Neural cell (in vitro differentiated cells): ENCODE measurements at regions not wholly inside any gene's neighbourhood (a gene's known extent, or its start where the extent isn't known, plus 50 kb on each side); places are given as distances from the start of the nearest gene placed in this dataset.

Source experiments
- H2AFZ ChIP-seq: fragments of 200-600, 300-800 bp; sonication (generic), shearing (Covaris generic); 2 replicates; pipeline ENCODE4 v1.6.0; 2014; ENCODE audit warnings: low read depth, mild to moderate bottlenecking, antibody characterized with exemption, low read length, moderate library complexity
- H3F3A ChIP-seq: fragments of 200-600 bp; shearing (Covaris generic); 2 replicates; pipeline ENCODE4 v1.6.1; 2016; ENCODE audit warnings: mild to moderate bottlenecking, moderate library complexity, mixed read lengths, antibody characterized with exemption, low read length; ENCODE audit not compliant: insufficient read depth, poor library complexity, severe bottlenecking
- H3K27ac ChIP-seq: fragments of 200-600, 300-800 bp; sonication (generic), shearing (Covaris generic); 2 replicates; pipeline ENCODE4 v1.5.1; 2014; ENCODE audit warnings: mild to moderate bottlenecking, low read length, moderate library complexity
- H3K27me3 ChIP-seq: fragments of 300-800, 200-600 bp; sonication (generic), shearing (Covaris generic); 2 replicates; pipeline ENCODE4 v1.6.0; 2014; ENCODE audit warnings: mild to moderate bottlenecking, low read depth, low read length, moderate library complexity; ENCODE audit not compliant: insufficient read depth
- H3K36me3 ChIP-seq: fragments of 300-800, 200-600 bp; sonication (generic), shearing (Covaris generic); 2 replicates; pipeline ENCODE4 v1.5.1; 2014; ENCODE audit warnings: mild to moderate bottlenecking, antibody characterized with exemption, low read length, moderate library complexity; ENCODE audit not compliant: insufficient read depth
- H3K4me2 ChIP-seq: fragments of 300-800, 200-600 bp; sonication (generic), shearing (Covaris generic); 2 replicates; pipeline ENCODE4 v1.6.0; 2014; ENCODE audit warnings: mild to moderate bottlenecking, low read length
- H3K4me3 ChIP-seq: fragments of 300-800, 200-600 bp; sonication (generic), shearing (Covaris generic); 2 replicates; pipeline ENCODE4 v1.5.1; 2014; ENCODE audit warnings: mild to moderate bottlenecking, low read length, moderate library complexity
- H3K79me2 ChIP-seq: fragments of 200-600 bp; shearing (Covaris generic); replicated peaks from 2 replicates; pipeline ENCODE4 v1.6.0; 2014; ENCODE audit warnings: mild to moderate bottlenecking, low read length, moderate library complexity; ENCODE audit not compliant: insufficient read depth
- H3K9ac ChIP-seq: fragments of 300-800, 200-600 bp; sonication (generic), shearing (Covaris generic); 2 replicates; pipeline ENCODE4 v1.6.1; 2016; ENCODE audit warnings: mild to moderate bottlenecking, low read length, mixed read lengths
- H3K9me2 ChIP-seq: fragments of 200-600 bp; shearing (Covaris generic); 2 replicates; pipeline ENCODE4 v1.6.1; 2016; ENCODE audit warnings: mild to moderate bottlenecking, low read length, mixed read lengths; ENCODE audit not compliant: insufficient read depth
- H3K9me3 ChIP-seq: fragments of 200-600, 300-800 bp; sonication (generic), shearing (Covaris generic); 2 replicates; pipeline ENCODE4 v1.6.1; 2016; ENCODE audit warnings: mild to moderate bottlenecking, mixed run types, low read length, moderate library complexity, mixed read lengths
- H4K20me1 ChIP-seq: fragments of 200-600 bp; shearing (Covaris generic); 2 replicates; pipeline ENCODE4 v1.6.1; 2016; ENCODE audit warnings: mild to moderate bottlenecking, mixed run types; ENCODE audit not compliant: insufficient read depth
- EP300 ChIP-seq: fragments of 450-650 bp; conservative IDR thresholded peaks from 2 replicates; pipeline ENCODE4 v1.6.1; 2014; ENCODE audit warnings: antibody characterized with exemption, mild to moderate bottlenecking, moderate library complexity; ENCODE audit not compliant: poor library complexity, severe bottlenecking
- EZH2 ChIP-seq: fragments of 200-600, 300-800 bp; shearing (Covaris generic), sonication (generic); IDR thresholded peaks from 2 replicates; pipeline ENCODE4 v1.6.1; 2014; ENCODE audit warnings: antibody characterized with exemption, low read length, borderline replicate concordance, mild to moderate bottlenecking; ENCODE audit not compliant: insufficient read depth, poor library complexity, severe bottlenecking
- MXI1 ChIP-seq: fragments of 450-650 bp; conservative IDR thresholded peaks from 2 replicates; pipeline ENCODE4 v1.6.1; 2014; ENCODE audit warnings: antibody characterized with exemption, mild to moderate bottlenecking; ENCODE audit not compliant: poor library complexity, severe bottlenecking
- POLR2AphosphoS5 ChIP-seq: IDR thresholded peaks from 2 replicates; pipeline ENCODE4 v1.6.1; 2012
- RAD21 ChIP-seq: fragments of 450-650 bp; conservative IDR thresholded peaks from 2 replicates; pipeline ENCODE4 v1.6.1; 2014; ENCODE audit warnings: antibody characterized with exemption, mild to moderate bottlenecking, moderate library complexity
- SMC3 ChIP-seq: fragments of 450-650 bp; conservative IDR thresholded peaks from 2 replicates; pipeline ENCODE4 v1.6.1; 2014; ENCODE audit warnings: antibody characterized with exemption, mild to moderate bottlenecking, moderate library complexity; ENCODE audit not compliant: poor library complexity
- TAF1 ChIP-seq: IDR thresholded peaks from 2 replicates; pipeline ENCODE4 v1.6.1; 2012; ENCODE audit warnings: low read depth
- TF ChIP-seq, protein P1 (sequence below): IDR thresholded peaks from 2 replicates; pipeline ENCODE4 v1.6.1; 2012; ENCODE audit warnings: borderline replicate concordance
- TF ChIP-seq, protein P2 (sequence below): fragments of 450-650 bp; IDR thresholded peaks from 2 replicates; pipeline ENCODE4 v1.5.1; 2014; ENCODE audit warnings: antibody characterized with exemption, mild to moderate bottlenecking, moderate library complexity; ENCODE audit not compliant: poor library complexity, severe bottlenecking

DNA sequence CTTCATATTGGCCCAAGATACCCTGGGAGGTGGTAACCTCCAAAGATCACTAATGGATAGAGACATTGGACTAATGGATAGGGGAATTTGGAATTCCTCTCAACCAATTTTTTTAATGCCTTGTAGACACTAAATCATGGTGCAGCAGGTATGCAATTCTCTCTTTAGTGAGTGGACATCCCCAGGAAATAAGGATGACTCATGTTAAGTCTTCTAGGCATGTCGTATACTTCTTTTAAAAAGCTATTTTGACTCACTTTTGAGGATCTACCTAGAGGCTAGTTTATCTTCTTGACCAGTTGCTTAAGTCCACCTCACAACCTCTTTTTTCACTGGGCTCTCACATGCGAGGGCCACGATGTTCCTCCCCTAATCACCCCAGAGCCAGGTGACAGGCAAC lies 211.6 kb upstream of the CDH12 start:
- Histone ChIP-seq H3K79me2 (no peaks in the 10 kb centered on the region), H3K27ac (no peak overlapping the region), H3K4me3 (no peak overlapping the region), H3K27me3 (no peaks in the 10 kb centered on the region), H3K4me2 (no peak overlapping the region), H3K36me3 (no peaks in the 10 kb centered on the region), H4K20me1 (no peaks in the 10 kb centered on the region), H3K9me3 (no peaks in the 10 kb centered on the region), H3K9ac (no peak overlapping the region), H2AFZ (no peak overlapping the region), H3K9me2 (no peaks in the 10 kb centered on the region), H3F3A (no peaks in the 10 kb centered on the region)
- no peak for TF ChIP-seq SMC3
- TF ChIP-seq EZH2, result no peak

DNA sequence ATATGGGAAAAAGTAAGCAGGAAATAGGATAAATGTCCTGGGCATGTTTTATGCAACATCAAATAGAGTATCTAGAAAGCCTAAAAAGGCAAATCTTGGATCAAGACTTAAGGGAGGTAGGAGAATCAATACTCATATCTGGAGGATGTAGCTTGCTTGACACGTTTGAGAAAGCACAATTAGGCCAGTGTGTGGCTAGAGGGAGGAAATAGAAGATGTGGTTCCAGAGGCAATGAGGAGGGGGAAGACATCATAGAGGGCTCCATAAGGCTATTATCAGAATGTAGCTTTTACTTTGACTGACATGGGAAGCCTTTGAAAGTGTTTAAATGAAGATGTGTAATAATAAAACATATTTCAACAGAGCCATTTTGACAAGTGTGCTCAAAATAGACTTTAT lies 200.7 kb upstream of the CDH12 start:
- Histone ChIP-seq H3K9ac (no peak overlapping the region), H3K79me2 (no peaks in the 10 kb centered on the region), H3K27me3 (no peaks in the 10 kb centered on the region), H3F3A (no peaks in the 10 kb centered on the region), H3K4me3 (no peak overlapping the region), H2AFZ (no peak overlapping the region), H3K9me2 (no peaks in the 10 kb centered on the region), H3K36me3 (no peaks in the 10 kb centered on the region), H4K20me1 (no peaks in the 10 kb centered on the region), H3K4me2 (no peak overlapping the region), H3K9me3 (no peaks in the 10 kb centered on the region), H3K27ac (no peak overlapping the region)
- TF ChIP-seq SMC3, result no peak
- TF ChIP-seq, protein P1, sequence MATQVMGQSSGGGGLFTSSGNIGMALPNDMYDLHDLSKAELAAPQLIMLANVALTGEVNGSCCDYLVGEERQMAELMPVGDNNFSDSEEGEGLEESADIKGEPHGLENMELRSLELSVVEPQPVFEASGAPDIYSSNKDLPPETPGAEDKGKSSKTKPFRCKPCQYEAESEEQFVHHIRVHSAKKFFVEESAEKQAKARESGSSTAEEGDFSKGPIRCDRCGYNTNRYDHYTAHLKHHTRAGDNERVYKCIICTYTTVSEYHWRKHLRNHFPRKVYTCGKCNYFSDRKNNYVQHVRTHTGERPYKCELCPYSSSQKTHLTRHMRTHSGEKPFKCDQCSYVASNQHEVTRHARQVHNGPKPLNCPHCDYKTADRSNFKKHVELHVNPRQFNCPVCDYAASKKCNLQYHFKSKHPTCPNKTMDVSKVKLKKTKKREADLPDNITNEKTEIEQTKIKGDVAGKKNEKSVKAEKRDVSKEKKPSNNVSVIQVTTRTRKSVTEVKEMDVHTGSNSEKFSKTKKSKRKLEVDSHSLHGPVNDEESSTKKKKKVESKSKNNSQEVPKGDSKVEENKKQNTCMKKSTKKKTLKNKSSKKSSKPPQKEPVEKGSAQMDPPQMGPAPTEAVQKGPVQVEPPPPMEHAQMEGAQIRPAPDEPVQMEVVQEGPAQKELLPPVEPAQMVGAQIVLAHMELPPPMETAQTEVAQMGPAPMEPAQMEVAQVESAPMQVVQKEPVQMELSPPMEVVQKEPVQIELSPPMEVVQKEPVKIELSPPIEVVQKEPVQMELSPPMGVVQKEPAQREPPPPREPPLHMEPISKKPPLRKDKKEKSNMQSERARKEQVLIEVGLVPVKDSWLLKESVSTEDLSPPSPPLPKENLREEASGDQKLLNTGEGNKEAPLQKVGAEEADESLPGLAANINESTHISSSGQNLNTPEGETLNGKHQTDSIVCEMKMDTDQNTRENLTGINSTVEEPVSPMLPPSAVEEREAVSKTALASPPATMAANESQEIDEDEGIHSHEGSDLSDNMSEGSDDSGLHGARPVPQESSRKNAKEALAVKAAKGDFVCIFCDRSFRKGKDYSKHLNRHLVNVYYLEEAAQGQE, result no peak
- TF ChIP-seq, protein P2, sequence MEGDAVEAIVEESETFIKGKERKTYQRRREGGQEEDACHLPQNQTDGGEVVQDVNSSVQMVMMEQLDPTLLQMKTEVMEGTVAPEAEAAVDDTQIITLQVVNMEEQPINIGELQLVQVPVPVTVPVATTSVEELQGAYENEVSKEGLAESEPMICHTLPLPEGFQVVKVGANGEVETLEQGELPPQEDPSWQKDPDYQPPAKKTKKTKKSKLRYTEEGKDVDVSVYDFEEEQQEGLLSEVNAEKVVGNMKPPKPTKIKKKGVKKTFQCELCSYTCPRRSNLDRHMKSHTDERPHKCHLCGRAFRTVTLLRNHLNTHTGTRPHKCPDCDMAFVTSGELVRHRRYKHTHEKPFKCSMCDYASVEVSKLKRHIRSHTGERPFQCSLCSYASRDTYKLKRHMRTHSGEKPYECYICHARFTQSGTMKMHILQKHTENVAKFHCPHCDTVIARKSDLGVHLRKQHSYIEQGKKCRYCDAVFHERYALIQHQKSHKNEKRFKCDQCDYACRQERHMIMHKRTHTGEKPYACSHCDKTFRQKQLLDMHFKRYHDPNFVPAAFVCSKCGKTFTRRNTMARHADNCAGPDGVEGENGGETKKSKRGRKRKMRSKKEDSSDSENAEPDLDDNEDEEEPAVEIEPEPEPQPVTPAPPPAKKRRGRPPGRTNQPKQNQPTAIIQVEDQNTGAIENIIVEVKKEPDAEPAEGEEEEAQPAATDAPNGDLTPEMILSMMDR, result no peak
- no peak for TF ChIP-seq EZH2
- no peak for TF ChIP-seq EP300
- TF ChIP-seq MXI1, result no peak
- TF ChIP-seq RAD21, result no peak
- TF ChIP-seq TAF1, result no peak
- no peak for TF ChIP-seq POLR2AphosphoS5

DNA sequence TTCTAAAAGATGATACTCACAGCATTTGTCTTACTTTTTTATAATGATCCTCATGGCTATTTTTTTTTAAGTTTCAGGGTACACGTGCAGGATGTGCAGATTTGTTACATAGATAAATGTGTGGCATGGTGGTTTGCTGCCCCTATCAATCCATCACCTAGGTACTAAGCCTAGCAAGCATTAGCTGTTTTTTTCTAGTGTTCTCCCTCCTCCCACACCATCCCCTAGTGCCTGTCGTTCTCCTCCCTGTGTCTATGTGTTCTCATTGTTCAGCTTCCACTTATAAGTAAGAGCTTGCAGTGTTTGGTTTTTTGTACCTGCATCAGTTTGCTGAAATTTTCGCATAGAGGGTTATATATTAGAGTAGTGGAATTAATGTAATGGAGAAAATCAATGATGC lies 189.1 kb upstream of the CDH12 start:
- no peak overlapping the region for H3K9ac ChIP-seq
- no peak overlapping the region for H3K4me3 ChIP-seq
- H3K36me3 ChIP-seq, result no peaks in the 10 kb centered on the region
- no peak overlapping the region for H3K27ac ChIP-seq
- H3K9me3 ChIP-seq, result no peaks in the 10 kb centered on the region
- H3K79me2 ChIP-seq, result no peaks in the 10 kb centered on the region
- no peak overlapping the region for H2AFZ ChIP-seq
- no peak overlapping the region for H3K4me2 ChIP-seq
- no peaks in the 10 kb centered on the region for H3F3A ChIP-seq
- no peaks in the 10 kb centered on the region for H3K27me3 ChIP-seq
- no peaks in the 10 kb centered on the region for H3K9me2 ChIP-seq
- no peaks in the 10 kb centered on the region for H4K20me1 ChIP-seq
- TF ChIP-seq SMC3 (no peak), EP300 (no peak), TAF1 (no peak), MXI1 (no peak), RAD21 (no peak), EZH2 (no peak), POLR2AphosphoS5 (no peak)
- TF ChIP-seq, protein P2, result no peak
- TF ChIP-seq, protein P1, result no peak
